ENCODE measurements at regions not wholly inside any gene's neighbourhood (a gene's known extent, or its start where the extent isn't known, plus 50 kb on each side); places are given as distances from the start of the nearest gene placed in this dataset.

DNA sequence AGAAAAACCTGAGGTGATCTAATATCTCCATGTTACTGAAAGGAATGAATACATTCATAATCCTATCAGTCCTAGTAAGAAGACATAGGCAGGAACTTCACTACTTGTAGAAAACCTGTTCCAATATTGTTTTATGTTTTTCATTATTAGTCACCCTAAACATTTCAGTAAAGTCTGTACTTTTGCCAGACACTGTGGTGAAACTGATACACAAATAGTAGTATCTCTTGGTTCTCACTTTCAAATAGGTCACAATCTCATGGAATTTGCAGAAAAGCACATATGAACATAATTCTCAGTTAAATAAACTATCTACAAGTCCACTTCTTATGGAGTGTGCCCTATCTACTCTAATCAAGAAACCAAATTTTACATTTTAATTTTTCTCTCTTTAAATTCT is 88.3 kb upstream of the PCDH9 start (continued):
- no peak for TF ChIP-seq GABPA (IDR thresholded peaks at IDR 0.05 in 1 of 2, conservative IDR thresholded peaks at IDR 0.05 in 1 of 2)
- TF ChIP-seq TAF1 (conservative IDR thresholded peaks at IDR 0.05) = no peak
- no peak for TF ChIP-seq RXRA (IDR thresholded peaks at IDR 0.05)

GRCh38 chr13:67314405-67314804 is 84.3 kb upstream of the PCDH9 start:
- H3K36me3 ChIP-seq (ENCODE audit: control insufficient read depth in 4 of 4, insufficient read depth in 3 of 4, low read depth in 1 of 4, low read length in 3 of 4) = no peaks in the 10 kb centered on the region
- no peaks in the 10 kb centered on the region for H3K27me3 ChIP-seq (ENCODE audit: control insufficient read depth in 4 of 4, insufficient read depth in 4 of 4, low read length in 3 of 4)
- no peak for DNase-seq (ENCODE audit: low spot score)
- H3K4me1 ChIP-seq (ENCODE audit: control insufficient read depth in 4 of 4, insufficient read depth in 4 of 4, low read length in 3 of 4) = no peaks in the 10 kb centered on the region
- WGBS = 69% methylated on average over 3 of the region's 3 CpGs
- no peaks in the 10 kb centered on the region for H3K9me3 ChIP-seq (ENCODE audit: control insufficient read depth in 4 of 4, low read length in 3 of 4)
- TF ChIP-seq YY1 (IDR thresholded peaks at IDR 0.05) = no peak
- no peak for TF ChIP-seq EGR1 (IDR thresholded peaks at IDR 0.05; ENCODE audit: low read depth in 2 of 2)
- no peak for TF ChIP-seq RXRA (IDR thresholded peaks at IDR 0.05)
- TF ChIP-seq RAD21 (IDR thresholded peaks at IDR 0.05) = no peak
- no peak for TF ChIP-seq JUND (IDR thresholded peaks at IDR 0.05)
- TF ChIP-seq TAF1 (conservative IDR thresholded peaks at IDR 0.05) = no peak
- TF ChIP-seq FOXA1 (IDR thresholded peaks at IDR 0.05) = no peak
- H3K9ac ChIP-seq (ENCODE audit: low read depth in 1 of 2, low read length in 2 of 2) = no peak overlapping the region
- H3K27ac ChIP-seq (ENCODE audit: low read depth in 1 of 2, low read length in 2 of 2) = no peak overlapping the region
- no peak overlapping the region for H3K4me3 ChIP-seq (ENCODE audit: low read depth in 1 of 3, low read length in 3 of 3)

GRCh38 chr13:67308004-67308772 is 78.1 kb upstream of the PCDH9 start:
- 69% methylated on average over 4 of the region's 4 CpGs for WGBS
- Histone ChIP-seq H3K4me1 (ENCODE audit: control insufficient read depth in 4 of 4, insufficient read depth in 4 of 4, low read length in 3 of 4) (no peaks in the 10 kb centered on the region), H3K27me3 (ENCODE audit: control insufficient read depth in 4 of 4, insufficient read depth in 4 of 4, low read length in 3 of 4) (no peaks in the 10 kb centered on the region), H3K4me3 (ENCODE audit: low read depth in 1 of 3, low read length in 3 of 3) (no peak overlapping the region), H3K36me3 (ENCODE audit: control insufficient read depth in 4 of 4, insufficient read depth in 3 of 4, low read depth in 1 of 4, low read length in 3 of 4) (no peaks in the 10 kb centered on the region), H3K27ac (ENCODE audit: low read depth in 1 of 2, low read length in 2 of 2) (no peak overlapping the region), H3K9ac (ENCODE audit: low read depth in 1 of 2, low read length in 2 of 2) (no peak overlapping the region), H3K9me3 (ENCODE audit: control insufficient read depth in 4 of 4, low read length in 3 of 4) (peaks cover 0 to 3% (median under 1%) of the 10 kb centered on the region in 4 donors)
- no peak for TF ChIP-seq YY1 (IDR thresholded peaks at IDR 0.05)
- no peak for TF ChIP-seq FOXA1 (IDR thresholded peaks at IDR 0.05)
- no peak for TF ChIP-seq REST (IDR thresholded peaks at IDR 0.05)
- TF ChIP-seq, protein P1, sequence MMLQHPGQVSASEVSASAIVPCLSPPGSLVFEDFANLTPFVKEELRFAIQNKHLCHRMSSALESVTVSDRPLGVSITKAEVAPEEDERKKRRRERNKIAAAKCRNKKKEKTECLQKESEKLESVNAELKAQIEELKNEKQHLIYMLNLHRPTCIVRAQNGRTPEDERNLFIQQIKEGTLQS (IDR thresholded peaks at IDR 0.05) = no peak
- no peak for TF ChIP-seq HNF4A (conservative IDR thresholded peaks at IDR 0.05)
- TF ChIP-seq RAD21 (IDR thresholded peaks at IDR 0.05) = no peak
- TF ChIP-seq EGR1 (IDR thresholded peaks at IDR 0.05; ENCODE audit: low read depth in 2 of 2) = no peak
- no peak for TF ChIP-seq HNF4G (IDR thresholded peaks at IDR 0.05)
- TF ChIP-seq NR2F2 (IDR thresholded peaks at IDR 0.05) = no peak
- no peak for TF ChIP-seq ZBTB33 (IDR thresholded peaks at IDR 0.05)
- TF ChIP-seq GABPA (IDR thresholded peaks at IDR 0.05 in 1 of 2, conservative IDR thresholded peaks at IDR 0.05 in 1 of 2) = no peak
- TF ChIP-seq TAF1 (conservative IDR thresholded peaks at IDR 0.05) = no peak
- no peak for TF ChIP-seq RXRA (IDR thresholded peaks at IDR 0.05)
- TF ChIP-seq JUND (IDR thresholded peaks at IDR 0.05) = no peak
- TF ChIP-seq MAX (IDR thresholded peaks at IDR 0.05) = no peak
- DNase-seq (ENCODE audit: low spot score) = no peak
